CD4-positive, alpha-beta T cell (primary cell): ENCODE measurements at regions not wholly inside any gene's neighbourhood (a gene's known extent, or its start where the extent isn't known, plus 50 kb on each side); places are given as distances from the start of the nearest gene placed in this dataset.
"Not testable (repeated sequence)": the region's sequence is repeated elsewhere in the genome, so short reads cannot be mapped to it uniquely, and the experiment has no call there.

ENCODE experiments used
- ATAC-seq: fragments of 200-7000 bp; cut with Tn5 transposase; one replicate; pipeline ENCODE4 v1.10.0; 2022; ENCODE audit warnings: mild to moderate bottlenecking; ENCODE audit not compliant: poor library complexity
- CTCF ChIA-PET: fragments of 350-600 bp; sonication (Branson Sonifier 250); formaldehyde crosslinking; loops from one replicate; lab custom pipeline; 2021; ENCODE audit warnings: antibody characterized with exemption, inconsistent platforms; lab: Charles Lee
- POLR2A ChIA-PET: fragments of 350-600 bp; sonication (Branson Sonifier 250); formaldehyde crosslinking; loops from one replicate; lab custom pipeline; 2021; ENCODE audit warnings: antibody characterized with exemption, inconsistent platforms; lab: Charles Lee
- DNase-seq, 14 experiments: peaks; one replicate each; pipeline ENCODE4 v3.0.0-alpha.2; 2013 to 2020; ENCODE audit warnings: mixed read lengths in 2 of 14
- H3K27ac ChIP-seq, 2 donors: one replicate each; pipeline versions ENCODE4 v1.5.1 to v1.7.0; 2013; ENCODE audit warnings: low read length in 2 of 2, low read depth in 1 of 2, mild to moderate bottlenecking in 1 of 2
- H3K27me3 ChIP-seq, 2 experiments: 1 replicate in 1 of 2; 2 replicates in 1 of 2; pipeline versions ENCODE4 v1.6.1 to v1.7.0; 2013; ENCODE audit warnings: low read length in 2 of 2, control low read depth in 1 of 2, mild to moderate bottlenecking in 1 of 2, moderate library complexity in 1 of 2; ENCODE audit not compliant: insufficient read depth in 2 of 2, control insufficient read depth in 1 of 2
- H3K36me3 ChIP-seq: one replicate; pipeline ENCODE4 v1.6.1; 2013; ENCODE audit warnings: low read length, control low read depth; ENCODE audit not compliant: insufficient read depth
- H3K4me1 ChIP-seq: one replicate; pipeline ENCODE4 v1.6.1; 2013; ENCODE audit warnings: low read length, control low read depth; ENCODE audit not compliant: insufficient read depth
- H3K4me3 ChIP-seq: one replicate; pipeline ENCODE4 v1.5.1; 2013; ENCODE audit warnings: mild to moderate bottlenecking, low read length, moderate library complexity
- H3K9me3 ChIP-seq, 2 experiments: 1 replicate in 1 of 2; 2 replicates in 1 of 2; pipeline versions ENCODE4 v1.6.1 to v1.7.0; 2013; ENCODE audit warnings: low read length in 2 of 2, mild to moderate bottlenecking in 2 of 2, control low read depth in 1 of 2, moderate library complexity in 1 of 2; ENCODE audit not compliant: control insufficient read depth in 1 of 2, insufficient read depth in 1 of 2
- H3K27ac Mint-ChIP-seq: one replicate; pipeline ENCODE4 v1.8.0; 2020; ENCODE audit warnings: mixed read lengths
- H3K27me3 Mint-ChIP-seq: one replicate; pipeline ENCODE4 v1.8.0; 2021; ENCODE audit warnings: mixed read lengths
- H3K36me3 Mint-ChIP-seq: one replicate; pipeline ENCODE4 v1.8.0; 2021; ENCODE audit warnings: low read depth, mixed read lengths
- H3K4me1 Mint-ChIP-seq: one replicate; pipeline ENCODE4 v1.8.0; 2021; ENCODE audit warnings: low read depth, mixed read lengths
- H3K4me3 Mint-ChIP-seq: one replicate; pipeline ENCODE4 v1.8.0; 2020; ENCODE audit warnings: mild to moderate bottlenecking, mixed read lengths
- H3K9me3 Mint-ChIP-seq: one replicate; pipeline ENCODE4 v1.8.0; 2020; ENCODE audit warnings: mixed read lengths
- intact Hi-C, 2 experiments: fragments of 100-400 bp; cut with DNase I in 1 of 2; cut with micrococcal nuclease in 1 of 2; formaldehyde crosslinking; loops; one replicate each; pipeline versions ENCODE4 v1.15.1 to v1.9.0; 2023 to 2025; cut with DNase I, micrococcal nuclease
- TF ChIP-seq, protein P1 (sequence below): fragments of 200-600 bp; IDR thresholded peaks from one replicate; pipeline ENCODE4 v1.8.0; 2022; ENCODE audit warnings: antibody characterized with exemption, mild to moderate bottlenecking

DNA sequence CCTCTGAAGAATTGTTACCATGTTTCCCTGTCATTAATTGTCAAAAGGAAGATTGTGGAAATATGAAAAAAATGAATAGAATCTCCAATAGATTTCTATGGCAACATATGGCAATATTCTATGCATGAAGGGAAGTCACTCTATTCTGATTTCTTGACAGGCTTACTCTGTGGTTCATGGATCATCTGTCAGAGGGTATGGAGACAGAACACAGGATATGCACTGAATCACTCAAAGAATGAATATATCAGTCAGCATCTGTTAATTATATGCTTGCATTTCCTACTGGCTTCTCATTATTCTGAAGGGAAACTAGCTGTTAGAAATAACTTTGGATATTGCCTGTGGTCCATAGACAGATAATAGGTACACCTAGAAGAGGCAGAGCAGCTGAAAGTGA is 918.9 kb downstream of the DTWD2 start:
- no peaks in the 10 kb centered on the region for H3K36me3 ChIP-seq
- H3K4me1 ChIP-seq, result no peaks in the 10 kb centered on the region
- no peaks in the 10 kb centered on the region for H3K9me3 ChIP-seq
- H3K27me3 ChIP-seq, result no peaks in the 10 kb centered on the region
- H3K27ac ChIP-seq, result no peak overlapping the region
- H3K4me1 Mint-ChIP-seq, result no peaks in the 10 kb centered on the region
- DNase-seq (no peak), ATAC-seq (no peak)
- TF ChIP-seq, protein P1, sequence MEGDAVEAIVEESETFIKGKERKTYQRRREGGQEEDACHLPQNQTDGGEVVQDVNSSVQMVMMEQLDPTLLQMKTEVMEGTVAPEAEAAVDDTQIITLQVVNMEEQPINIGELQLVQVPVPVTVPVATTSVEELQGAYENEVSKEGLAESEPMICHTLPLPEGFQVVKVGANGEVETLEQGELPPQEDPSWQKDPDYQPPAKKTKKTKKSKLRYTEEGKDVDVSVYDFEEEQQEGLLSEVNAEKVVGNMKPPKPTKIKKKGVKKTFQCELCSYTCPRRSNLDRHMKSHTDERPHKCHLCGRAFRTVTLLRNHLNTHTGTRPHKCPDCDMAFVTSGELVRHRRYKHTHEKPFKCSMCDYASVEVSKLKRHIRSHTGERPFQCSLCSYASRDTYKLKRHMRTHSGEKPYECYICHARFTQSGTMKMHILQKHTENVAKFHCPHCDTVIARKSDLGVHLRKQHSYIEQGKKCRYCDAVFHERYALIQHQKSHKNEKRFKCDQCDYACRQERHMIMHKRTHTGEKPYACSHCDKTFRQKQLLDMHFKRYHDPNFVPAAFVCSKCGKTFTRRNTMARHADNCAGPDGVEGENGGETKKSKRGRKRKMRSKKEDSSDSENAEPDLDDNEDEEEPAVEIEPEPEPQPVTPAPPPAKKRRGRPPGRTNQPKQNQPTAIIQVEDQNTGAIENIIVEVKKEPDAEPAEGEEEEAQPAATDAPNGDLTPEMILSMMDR, result no peak
- no peaks in the 10 kb centered on the region for H3K27me3 Mint-ChIP-seq
- H3K36me3 Mint-ChIP-seq, result no peaks in the 10 kb centered on the region
- CTCF ChIA-PET, result no interaction called here
- H3K9me3 Mint-ChIP-seq, result peaks cover 7% of the 10 kb centered on the region
- H3K4me3 Mint-ChIP-seq, result no peak overlapping the region
- POLR2A ChIA-PET, result no interaction called here
- no peak overlapping the region for H3K4me3 ChIP-seq
- no peak overlapping the region for H3K27ac Mint-ChIP-seq
- intact Hi-C loops, result no loop called here

- no peak for ATAC-seq
- no peaks in the 10 kb centered on the region for H3K36me3 Mint-ChIP-seq
- intact Hi-C loops, result no loop called here
- Histone ChIP-seq H3K4me3 (no peak overlapping the region), H3K27ac (no peak overlapping the region), H3K4me1 (no peaks in the 10 kb centered on the region), H3K27me3 (no peaks in the 10 kb centered on the region), H3K36me3 (no peaks in the 10 kb centered on the region), H3K9me3 (no peaks in the 10 kb centered on the region)
- H3K4me1 Mint-ChIP-seq, result no peaks in the 10 kb centered on the region
- TF ChIP-seq, protein P1, result no peak
- ChIA-PET CTCF (no interaction called here), POLR2A (no interaction called here)
- no peak overlapping the region for H3K4me3 Mint-ChIP-seq
- DNase-seq, result no peak
- no peaks in the 10 kb centered on the region for H3K27me3 Mint-ChIP-seq
- peaks cover 7% of the 10 kb centered on the region for H3K9me3 Mint-ChIP-seq
- H3K27ac Mint-ChIP-seq, result no peak overlapping the region
These were observed 919.5 kb downstream of the DTWD2 start for GRCh38 chr5:118068886-118069285.

DNA sequence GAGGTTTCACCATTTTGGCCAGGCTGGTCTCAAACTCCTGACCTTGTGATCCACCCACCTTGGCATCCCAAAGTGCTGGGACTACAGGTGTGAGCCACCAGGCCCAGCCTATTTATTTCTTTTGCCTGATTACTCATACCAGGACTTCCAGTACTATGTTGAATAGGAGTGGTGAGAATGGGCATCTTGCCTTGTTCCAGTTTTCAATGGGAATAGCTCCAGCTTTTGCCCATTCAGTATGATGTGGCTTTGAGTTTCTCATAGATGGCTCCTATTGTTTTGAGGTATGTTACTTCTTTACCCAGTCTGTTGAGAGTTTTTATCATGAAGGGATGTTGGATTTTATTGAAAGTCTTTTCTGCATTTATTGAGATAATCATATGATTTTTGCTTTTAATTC is 924.5 kb downstream of the DTWD2 start:
- POLR2A ChIA-PET, H3K9me3 ChIP-seq, H3K27me3 Mint-ChIP-seq, H3K4me1 Mint-ChIP-seq, H3K27ac Mint-ChIP-seq, H3K27me3 ChIP-seq, CTCF ChIA-PET, H3K27ac ChIP-seq, intact Hi-C loops, DNase-seq, H3K36me3 ChIP-seq, H3K4me3 Mint-ChIP-seq, H3K4me1 ChIP-seq, H3K36me3 Mint-ChIP-seq, H3K4me3 ChIP-seq, ATAC-seq: not testable (repeated sequence)
- peaks cover 16% of the 10 kb centered on the region for H3K9me3 Mint-ChIP-seq

- POLR2A ChIA-PET, result no interaction called here
- TF ChIP-seq, protein P1, result no peak
- Histone ChIP-seq H3K36me3 (no peaks in the 10 kb centered on the region), H3K4me1 (no peaks in the 10 kb centered on the region), H3K27me3 (no peaks in the 10 kb centered on the region), H3K4me3 (no peak overlapping the region), H3K27ac (no peak overlapping the region), H3K9me3 (no peaks in the 10 kb centered on the region)
- Mint-ChIP-seq H3K36me3 (no peaks in the 10 kb centered on the region), H3K4me3 (no peak overlapping the region), H3K4me1 (no peaks in the 10 kb centered on the region), H3K9me3 (peaks cover 16% of the 10 kb centered on the region), H3K27ac (no peak overlapping the region), H3K27me3 (no peaks in the 10 kb centered on the region)
- intact Hi-C loops, result loop anchor here in 1 of 2 experiments (1.0 kb wide), 1 partner anchor 42 kb away; no protein-coding TSS in a partner anchor
- CTCF ChIA-PET, result no interaction called here
- ATAC-seq, result no peak
- no peak for DNase-seq
These were observed 927.5 kb downstream of the DTWD2 start for GRCh38 chr5:118060833-118061232.
